Activated CD4-positive, alpha-beta T cell treated with anti-CD3 and anti-CD28 coated beads, Interleukin-2, amount 50 U/mL, for 16 hours (primary cell): ENCODE measurements at regions not wholly inside any gene's neighbourhood (a gene's known extent, or its start where the extent isn't known, plus 50 kb on each side); places are given as distances from the start of the nearest gene placed in this dataset.

Source experiments
- DNase-seq: peaks from one replicate; pipeline ENCODE4 v3.0.0-alpha.2; 2020

DNA sequence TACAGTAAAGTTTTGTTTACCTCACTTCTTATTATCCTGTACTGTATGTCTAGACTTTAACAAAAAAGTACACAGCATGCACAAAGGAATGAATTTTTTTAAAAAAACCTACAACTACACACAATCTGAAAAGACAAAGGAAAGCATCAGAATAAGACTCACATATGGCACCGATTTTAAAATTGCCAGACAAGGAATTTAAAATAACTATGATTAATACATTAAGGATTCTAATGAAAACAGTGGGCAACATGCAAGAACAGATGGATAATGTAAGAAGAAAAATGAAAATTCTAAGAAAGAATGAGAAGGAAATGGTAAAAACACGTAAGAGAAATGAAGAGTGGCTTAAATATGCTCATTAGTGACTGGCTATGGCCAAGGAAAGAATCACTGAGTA is 638.2 kb downstream of the FBXO15 start:
- no peak for DNase-seq

DNA sequence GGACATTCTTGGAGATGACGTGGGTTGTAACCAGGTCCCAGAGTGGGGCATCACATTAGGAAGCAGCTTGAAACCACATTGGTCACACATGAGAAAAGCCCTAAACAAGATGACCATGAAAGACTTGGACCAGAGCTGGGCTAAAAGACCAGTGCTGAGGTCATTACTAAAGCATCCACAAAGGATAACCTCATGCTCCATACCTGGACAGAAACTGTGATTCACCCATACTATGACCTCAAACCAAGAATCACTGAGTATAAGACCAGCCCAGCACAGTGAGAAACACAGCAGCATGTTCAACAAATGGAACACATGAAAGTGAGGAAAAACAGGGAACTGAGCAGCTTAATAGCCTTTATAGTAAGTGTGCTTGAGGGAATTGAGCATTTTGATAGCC is 635.5 kb upstream of the NETO1 start:
- DNase-seq, result no peak

DNA sequence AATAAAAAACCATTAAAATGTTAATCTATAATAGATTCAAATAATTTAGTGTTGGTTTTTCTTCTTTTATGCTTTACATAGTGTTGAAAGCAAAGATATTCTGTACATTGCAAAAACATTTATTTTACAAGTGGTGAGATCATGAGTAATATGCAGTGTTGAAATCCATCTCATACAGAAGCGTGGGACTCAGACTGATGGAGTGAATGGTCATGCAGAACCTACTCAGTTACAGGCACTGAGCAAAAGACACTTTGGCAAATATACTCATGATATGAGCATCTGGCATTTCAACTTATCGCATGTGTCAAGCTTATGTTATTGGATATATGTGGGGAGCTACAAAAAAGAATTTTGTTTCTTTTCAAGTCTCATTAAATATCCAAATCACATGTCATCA is 620.2 kb upstream of the NETO1 start:
- no peak for DNase-seq

DNA sequence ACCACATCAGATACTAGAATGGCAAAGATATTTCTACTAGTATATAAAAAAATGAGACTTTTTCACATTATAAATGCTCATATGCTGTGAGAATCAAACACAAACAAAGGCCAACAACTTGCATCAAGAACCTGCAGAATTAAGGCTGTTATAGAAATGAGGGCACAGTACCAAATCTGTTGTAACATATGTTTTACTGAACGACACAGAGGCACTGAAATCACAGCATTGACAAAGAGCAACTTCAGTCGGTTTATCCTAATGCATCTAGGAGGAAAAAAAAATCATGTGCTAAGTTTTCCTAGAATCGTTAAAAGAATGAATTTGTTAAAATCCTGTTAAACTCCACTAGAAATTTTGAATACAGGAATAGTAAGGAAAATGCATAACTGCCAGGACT is 617.4 kb upstream of the NETO1 start:
- no peak for DNase-seq

GRCh38 chr18:73482901-73483300 is 615.1 kb upstream of the NETO1 start:
- DNase-seq, result no peak

DNA sequence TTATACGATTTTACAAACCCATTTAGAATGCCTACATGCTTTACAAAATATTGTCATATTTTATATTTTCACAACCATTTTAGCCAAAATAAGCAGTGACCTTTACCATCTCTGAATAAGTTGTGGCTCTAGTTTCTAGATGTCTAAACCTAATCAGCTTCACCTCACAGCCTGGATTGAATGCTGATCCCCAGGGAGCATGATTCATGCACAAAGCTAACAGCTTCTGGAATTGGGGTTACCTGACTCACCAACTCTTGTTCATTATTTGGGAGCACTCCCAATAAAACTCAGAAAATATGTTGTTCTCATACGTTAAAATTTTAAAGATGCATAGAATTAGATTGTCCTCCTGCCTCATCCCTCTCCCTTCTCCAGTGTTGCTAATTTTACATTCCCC is 611.7 kb upstream of the NETO1 start:
- DNase-seq, result no peak

- DNase-seq, result no peak
These were observed 610.4 kb upstream of the NETO1 start for GRCh38 chr18:73478191-73478590.

- no peak for DNase-seq
These were observed 608.2 kb upstream of the NETO1 start for GRCh38 chr18:73476031-73476430.

DNA sequence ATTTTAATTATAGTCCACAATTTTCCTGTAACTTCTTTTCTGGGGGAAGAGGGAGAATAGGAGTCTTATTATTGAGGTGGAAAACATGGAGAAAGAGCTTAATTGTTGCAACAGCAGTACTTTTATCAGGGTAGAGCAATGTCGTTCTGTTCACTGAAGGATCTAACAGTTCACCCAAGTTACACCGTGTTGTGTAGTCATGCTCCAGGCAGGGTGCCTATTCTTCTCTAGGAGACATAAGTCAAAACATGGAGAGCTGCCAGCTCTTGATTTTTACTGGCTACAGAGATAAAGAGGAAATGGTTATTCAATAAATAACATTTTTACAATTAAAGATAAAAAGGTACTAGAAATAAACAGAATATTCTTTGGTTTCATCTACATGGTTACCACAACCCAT is 594.3 kb upstream of the NETO1 start:
- no peak for DNase-seq

GRCh38 chr18:73461780-73462059 is 593.9 kb upstream of the NETO1 start:
- no peak for DNase-seq

GRCh38 chr18:73461038-73461779 is 593.4 kb upstream of the NETO1 start:
- no peak for DNase-seq

- no peak for DNase-seq
These were observed 590.6 kb upstream of the NETO1 start for GRCh38 chr18:73458186-73458964.

DNA sequence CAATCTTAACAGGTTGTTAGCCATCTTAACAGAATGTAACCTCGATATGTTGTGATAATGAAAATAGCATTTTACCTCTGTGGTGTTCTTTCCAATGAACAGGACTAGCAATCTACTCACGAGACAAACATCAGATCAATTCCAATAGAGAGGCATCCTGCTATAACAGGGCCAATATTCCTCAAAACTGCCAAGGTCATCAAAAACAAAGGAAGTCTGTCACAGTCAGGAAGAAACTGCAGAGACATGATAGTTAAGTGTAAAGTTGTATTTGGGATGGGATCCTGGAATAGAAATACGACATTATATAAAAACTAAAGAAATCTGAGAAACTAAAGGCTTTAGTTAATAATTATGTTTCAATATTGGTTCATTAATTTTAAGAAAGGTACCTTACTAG is 588.9 kb upstream of the NETO1 start:
- DNase-seq, result no peak

DNA sequence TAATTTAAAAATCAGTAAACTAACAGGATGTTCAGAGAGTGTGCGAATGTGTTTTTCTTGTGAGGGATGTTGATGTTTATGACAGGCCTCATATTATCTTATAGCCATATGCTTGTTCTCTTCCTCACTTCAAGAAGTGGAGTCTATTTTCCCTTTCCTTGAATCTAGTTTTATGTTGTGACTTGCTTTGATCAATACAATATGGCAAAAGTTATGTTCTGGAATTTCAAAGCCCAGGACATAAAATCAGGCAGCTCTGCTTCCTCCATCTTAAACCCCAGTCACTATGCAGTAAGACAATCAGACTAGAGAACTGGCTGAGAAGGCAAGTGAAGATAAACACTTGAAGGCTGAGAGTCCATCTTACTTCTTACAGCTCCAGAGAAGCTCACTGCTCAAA is 585.1 kb upstream of the NETO1 start:
- no peak for DNase-seq

GRCh38 chr18:73446502-73446901 is 578.7 kb upstream of the NETO1 start:
- no peak for DNase-seq

DNA sequence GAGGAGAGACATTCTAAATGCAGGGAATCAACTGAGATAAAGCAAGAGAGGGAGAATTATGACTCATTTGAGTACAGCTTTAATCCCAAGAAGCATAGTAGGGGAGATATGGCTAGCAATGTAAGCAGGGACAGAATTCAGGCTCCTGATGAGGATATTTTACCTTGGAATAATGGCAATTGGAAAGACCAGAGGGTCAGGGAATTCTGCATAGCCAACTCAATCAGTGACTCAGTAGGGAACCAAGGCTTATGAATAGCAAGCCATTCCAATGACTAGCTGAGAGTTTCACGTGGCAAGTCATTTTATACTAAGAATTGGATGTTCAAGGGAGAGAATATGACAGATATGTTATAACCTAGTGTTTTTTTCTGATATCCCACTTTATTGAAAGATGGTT is 563.8 kb upstream of the NETO1 start:
- DNase-seq, result no peak

DNA sequence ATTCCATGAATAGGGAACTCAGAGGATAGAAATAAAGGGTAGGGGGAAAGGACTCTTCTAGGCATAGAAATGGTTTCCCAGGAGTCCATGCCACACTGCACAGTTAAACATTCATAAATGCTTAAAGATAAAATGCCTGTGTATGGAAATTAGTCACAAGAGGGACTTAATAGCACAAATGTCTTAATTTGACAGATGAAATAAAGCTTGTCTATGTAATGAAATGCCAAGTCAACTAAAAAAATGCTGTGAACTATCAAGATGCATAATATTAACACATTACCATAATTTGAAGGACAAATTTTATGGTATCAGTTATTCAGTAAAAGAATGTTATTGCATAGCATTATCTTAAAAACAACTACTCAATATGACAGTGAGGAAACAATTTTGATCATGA is 553.2 kb upstream of the NETO1 start:
- DNase-seq, result no peak

- DNase-seq, result no peak
These were observed 551.7 kb upstream of the NETO1 start for GRCh38 chr18:73419531-73419930.

DNA sequence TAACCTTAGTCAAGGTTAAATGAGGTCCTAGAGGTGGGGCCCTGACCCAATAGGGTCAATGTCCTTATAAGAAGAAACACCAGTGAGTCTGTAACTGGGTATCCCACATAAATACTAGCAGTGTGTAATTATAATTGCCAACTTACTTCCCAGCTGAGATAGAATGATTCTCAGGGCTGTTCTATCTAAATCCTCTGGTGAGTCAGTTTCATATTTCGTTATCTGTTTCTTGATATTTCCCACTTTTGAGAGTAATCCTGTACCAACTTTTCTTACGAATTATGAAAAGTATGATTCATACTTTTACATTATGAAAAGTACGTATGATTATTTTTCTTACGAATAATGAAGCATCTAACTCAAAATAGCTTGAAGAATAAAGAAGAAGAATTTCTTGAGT is 546.8 kb upstream of the NETO1 start:
- DNase-seq, result no peak

DNA sequence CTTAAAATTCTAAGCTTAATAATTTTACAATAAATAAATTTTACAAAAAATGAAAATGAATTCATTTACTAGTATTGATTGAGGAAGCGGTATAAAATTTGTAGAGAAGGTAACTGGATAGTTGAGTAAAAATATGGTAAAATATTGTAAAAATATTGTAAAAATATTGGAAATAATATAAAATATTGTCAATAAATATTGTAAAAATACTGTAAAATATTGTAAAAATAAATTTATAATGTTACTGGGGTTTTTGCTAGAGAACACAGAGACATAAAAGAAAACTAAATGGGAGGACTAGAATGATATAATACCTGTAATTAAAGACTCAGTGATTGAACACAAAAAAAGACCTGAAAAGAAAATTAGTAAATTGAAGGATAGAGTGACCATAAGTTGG is 546.3 kb upstream of the NETO1 start:
- DNase-seq, result no peak

DNA sequence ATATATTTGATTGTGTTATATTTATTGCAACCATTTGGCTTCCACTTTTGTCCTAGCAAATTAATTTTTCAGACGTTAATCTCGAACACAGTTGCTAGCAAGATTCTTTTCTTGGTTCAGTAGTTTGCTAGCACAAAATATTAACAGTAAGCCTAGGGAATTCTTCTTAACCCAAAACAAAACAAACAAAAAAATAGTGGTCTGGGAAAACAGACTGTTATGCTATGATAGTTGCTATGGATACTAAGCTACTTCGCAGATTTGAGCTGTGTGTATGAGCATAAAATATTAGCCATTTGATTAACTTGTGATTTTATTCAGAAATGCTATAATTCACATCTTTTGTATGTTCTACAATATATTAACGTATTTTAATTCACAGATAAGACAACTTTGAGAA is 541.5 kb upstream of the NETO1 start:
- no peak for DNase-seq

DNA sequence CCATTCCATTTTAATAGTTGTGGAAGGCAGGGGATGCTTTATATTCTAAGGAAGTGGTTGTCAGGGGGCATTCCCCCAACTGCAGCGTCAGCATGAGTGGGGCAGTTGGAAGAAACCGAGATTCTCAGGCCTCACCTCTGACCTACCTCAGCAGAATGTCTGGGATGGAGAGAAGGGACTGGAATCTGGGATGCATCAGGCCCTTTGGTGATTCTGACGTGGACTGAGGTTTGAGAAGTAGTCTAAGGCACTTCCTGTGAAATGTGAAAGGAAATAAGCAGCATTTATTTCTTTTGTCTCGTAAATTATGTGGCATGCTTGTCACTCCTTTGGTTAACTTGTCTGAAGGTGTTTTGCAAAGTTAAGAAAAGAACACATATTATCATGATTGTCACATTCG is 540.7 kb upstream of the NETO1 start:
- no peak for DNase-seq

DNA sequence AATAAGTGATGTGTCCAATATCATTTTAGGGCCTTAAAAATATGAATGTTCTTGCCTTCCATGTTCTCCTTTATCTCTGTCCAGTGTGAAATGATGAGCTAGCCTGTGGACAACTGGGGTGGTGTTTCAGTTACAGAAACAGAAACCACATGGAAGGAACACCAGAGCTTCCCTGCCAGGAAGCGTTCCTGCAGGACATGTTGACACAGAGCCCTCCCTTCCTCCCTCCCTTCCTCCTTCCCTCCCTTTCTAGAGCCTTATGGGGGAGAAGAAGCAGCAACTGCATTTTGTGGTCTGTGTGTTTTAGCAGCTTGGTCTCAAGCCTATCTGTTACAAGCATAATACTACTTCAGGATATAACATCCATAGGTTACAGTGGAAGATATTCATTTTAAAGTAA is 539.7 kb upstream of the NETO1 start:
- no peak for DNase-seq

DNA sequence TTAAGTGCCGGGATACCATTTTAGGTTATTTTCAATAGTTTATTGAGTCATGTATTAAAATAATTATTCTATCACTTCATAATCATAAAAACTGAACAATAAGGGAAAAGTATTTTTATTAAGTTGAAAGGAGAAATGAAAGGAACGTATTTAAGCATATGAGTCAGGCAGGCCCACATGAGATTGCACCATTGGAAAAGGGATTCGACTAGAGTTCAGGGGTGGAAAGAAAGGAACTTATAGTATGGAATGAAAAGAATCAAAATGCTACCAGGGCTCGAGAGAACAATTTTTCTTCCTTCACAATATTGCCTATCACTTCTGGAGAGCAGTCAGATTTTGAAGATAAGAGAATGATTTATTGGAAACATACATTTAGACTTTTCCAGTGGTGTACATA is 516.5 kb upstream of the NETO1 start:
- no peak for DNase-seq

DNA sequence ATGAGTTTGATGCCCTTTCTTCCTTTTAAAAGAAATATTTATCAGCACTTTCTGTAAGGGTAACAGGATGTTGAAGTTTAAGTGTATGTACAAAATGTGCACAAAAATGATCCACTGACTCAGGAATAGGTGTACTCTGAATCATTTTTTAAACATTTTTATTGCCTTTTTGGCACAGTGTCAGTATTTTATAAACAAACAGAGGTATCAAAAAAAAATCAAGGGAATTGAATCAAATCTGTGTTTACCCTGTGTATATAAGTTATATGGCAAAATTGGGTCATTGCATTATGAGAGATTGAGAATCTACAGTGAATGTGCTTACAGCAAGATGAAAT is 513.9 kb upstream of the NETO1 start:
- no peak for DNase-seq
